HepG2 (cell line): ENCODE measurements at regions not wholly inside any gene's neighbourhood (a gene's known extent, or its start where the extent isn't known, plus 50 kb on each side); places are given as distances from the start of the nearest gene placed in this dataset.

Source experiments
- ATM ChIP-seq: fragments of 450-650 bp; IDR thresholded peaks from 2 replicates; pipeline ENCODE4 v1.7.1; 2017; ENCODE audit warnings: mild to moderate bottlenecking, borderline replicate concordance
- EED ChIP-seq: sonication (generic); formaldehyde crosslinking; IDR thresholded peaks from 2 replicates; pipeline ENCODE4 v1.5.0; 2020; ENCODE audit warnings: mild to moderate bottlenecking, missing genetic modification reagents
- HOXA7 ChIP-seq: sonication (generic); formaldehyde crosslinking; IDR thresholded peaks from 2 replicates; pipeline ENCODE4 v1.8.1; 2022; ENCODE audit warnings: mild to moderate bottlenecking, missing genetic modification reagents, moderate library complexity
- ISX ChIP-seq: sonication (generic); formaldehyde crosslinking; conservative IDR thresholded peaks from 2 replicates; pipeline ENCODE4 v1.5.0; 2020; ENCODE audit warnings: missing genetic modification reagents
- MBNL3 ChIP-seq: fragments of 250-450 bp; sonication (Bioruptor Pico); conservative IDR thresholded peaks from 2 replicates; pipeline ENCODE4 v1.8.0; 2022; ENCODE audit warnings: mild to moderate bottlenecking, inconsistent platforms
- MXD3 ChIP-seq: IDR thresholded peaks from 2 replicates; pipeline ENCODE4 v1.6.1; 2016; ENCODE audit warnings: mild to moderate bottlenecking, missing biosample characterization, missing genetic modification reagents
- NFRKB ChIP-seq: fragments of 450-650 bp; IDR thresholded peaks from 2 replicates; pipeline ENCODE4 v1.6.1; 2017
- PREB ChIP-seq: sonication (generic); formaldehyde crosslinking; IDR thresholded peaks from 2 replicates; pipeline ENCODE4 v1.4.0; 2020; ENCODE audit warnings: missing genetic modification reagents
- TFDP2 ChIP-seq: sonication (generic); formaldehyde crosslinking; IDR thresholded peaks from 2 replicates; pipeline ENCODE4 v1.4.0; 2020; ENCODE audit warnings: missing genetic modification reagents
- THRA ChIP-seq: sonication (generic); formaldehyde crosslinking; IDR thresholded peaks from 2 replicates; pipeline ENCODE4 v1.4.0; 2020; ENCODE audit warnings: missing genetic modification reagents, borderline replicate concordance
- ZFP82 ChIP-seq: sonication (generic); formaldehyde crosslinking; IDR thresholded peaks from 2 replicates; pipeline ENCODE4 v1.5.1; 2020; ENCODE audit warnings: mild to moderate bottlenecking, missing genetic modification reagents, borderline replicate concordance
- ZNF253 ChIP-seq: sonication (generic); formaldehyde crosslinking; IDR thresholded peaks from 2 replicates; pipeline ENCODE4 v1.8.0; 2022; ENCODE audit warnings: mild to moderate bottlenecking, missing genetic modification reagents, borderline replicate concordance
- ZNF350 ChIP-seq: sonication (generic); formaldehyde crosslinking; IDR thresholded peaks from 2 replicates; pipeline ENCODE4 v1.4.0; 2020; ENCODE audit warnings: mild to moderate bottlenecking, low read depth, missing genetic modification reagents, borderline replicate concordance
- ZNF569 ChIP-seq: sonication (generic); formaldehyde crosslinking; IDR thresholded peaks from 2 replicates; pipeline ENCODE4 v1.5.0; 2020; ENCODE audit warnings: mild to moderate bottlenecking, missing genetic modification reagents, moderate library complexity, borderline replicate concordance
- ZNF609 ChIP-seq: sonication (generic); formaldehyde crosslinking; IDR thresholded peaks from 2 replicates; pipeline ENCODE4 v1.4.0; 2020; ENCODE audit warnings: mild to moderate bottlenecking, missing genetic modification reagents, borderline replicate concordance
- ZNF670 ChIP-seq: sonication (generic); formaldehyde crosslinking; IDR thresholded peaks from 2 replicates; pipeline ENCODE4 v1.8.0; 2022; ENCODE audit warnings: mild to moderate bottlenecking, missing genetic modification reagents, borderline replicate concordance
- ZNF780A ChIP-seq: sonication (generic); formaldehyde crosslinking; IDR thresholded peaks from 2 replicates; pipeline ENCODE4 v1.8.0; 2022; ENCODE audit warnings: mild to moderate bottlenecking, missing genetic modification reagents, moderate library complexity
- TF ChIP-seq, protein P1 (sequence below): sonication (generic); formaldehyde crosslinking; IDR thresholded peaks from 2 replicates; pipeline ENCODE4 v1.5.1; 2020; ENCODE audit warnings: missing genetic modification reagents, mild to moderate bottlenecking, borderline replicate concordance

DNA sequence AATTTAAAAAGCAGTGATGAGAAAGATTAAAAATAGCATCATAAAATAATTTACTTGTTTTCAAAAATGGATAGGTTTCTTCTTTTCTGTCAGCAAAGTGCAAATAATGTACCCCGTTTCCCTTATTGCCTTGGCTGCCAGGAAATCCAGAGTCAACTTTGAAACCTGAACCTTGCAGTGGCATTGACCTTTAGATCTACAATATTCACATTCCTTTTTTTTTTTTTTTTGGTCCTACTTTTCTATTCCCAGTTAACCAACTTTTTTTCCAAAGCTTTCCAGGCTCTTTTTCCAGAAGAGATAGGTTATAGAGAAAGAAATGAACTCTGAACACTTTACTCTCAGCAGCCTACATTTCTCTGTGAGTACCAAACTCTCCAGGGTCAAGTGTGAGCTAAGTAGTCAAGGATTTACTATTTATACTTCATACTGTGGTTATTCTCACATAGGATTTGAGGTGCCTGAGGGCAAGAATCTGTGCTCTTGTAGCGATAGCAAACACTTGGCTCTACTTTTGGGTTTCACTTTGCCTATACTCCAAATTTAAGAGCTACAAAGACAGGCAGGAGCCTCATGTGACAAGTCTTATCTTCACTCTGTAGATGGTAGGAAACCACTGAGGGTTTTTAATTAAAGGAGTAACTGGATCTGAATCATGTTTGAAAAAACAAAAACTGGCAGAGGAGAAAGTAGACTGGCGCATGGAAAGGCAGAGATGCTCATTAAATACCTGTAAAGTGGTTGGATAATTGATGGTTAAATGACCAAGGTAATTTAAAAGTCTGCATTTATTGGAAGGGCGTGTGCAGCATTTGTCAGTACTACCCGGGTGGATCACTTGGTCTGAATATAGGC lies 63.2 kb upstream of the TMEM17 start (continued):
- TF ChIP-seq ZNF670 (CRISPR knock-in tag) (no peak; the same call in 1 of the 2 replicates), TFDP2 (CRISPR knock-in tag) (no peak), ZNF609 (CRISPR knock-in tag) (peak; percentile 73; the same call in 1 of the 2 replicates), ZNF780A (CRISPR knock-in tag) (no peak), HOXA7 (CRISPR knock-in tag) (no peak), MBNL3 (CRISPR knock-in tag) (no peak), ISX (no peak), EED (no peak), ZNF350 (no peak), MXD3 (CRISPR knock-in tag) (no peak; the same call in 1 of the 2 replicates), ATM (no peak), PREB (CRISPR knock-in tag) (no peak), NFRKB (no peak), ZNF253 (CRISPR knock-in tag) (no peak), THRA (CRISPR knock-in tag) (peak; percentile 94; the same call in 1 of the 2 replicates), ZNF569 (CRISPR knock-in tag) (no peak), ZFP82 (no peak)
- TF ChIP-seq, protein P1, sequence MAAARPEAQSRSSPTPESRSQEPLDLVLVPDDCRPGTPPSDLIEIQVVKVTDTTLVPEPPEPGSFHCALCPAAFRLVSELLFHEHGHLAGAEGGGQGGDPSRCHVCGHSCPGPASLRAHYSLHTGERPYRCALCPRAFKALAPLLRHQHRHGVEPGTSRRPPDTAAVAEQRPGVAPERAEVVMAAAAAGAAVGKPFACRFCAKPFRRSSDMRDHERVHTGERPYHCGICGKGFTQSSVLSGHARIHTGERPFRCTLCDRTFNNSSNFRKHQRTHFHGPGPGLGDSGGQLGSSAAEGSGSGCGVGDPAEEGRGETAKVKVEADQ (CRISPR knock-in tag) = no peak
